Occipital lobe (tissue), 1 donor: ENCODE measurements at regions not wholly inside any gene's neighbourhood (a gene's known extent, or its start where the extent isn't known, plus 50 kb on each side); places are given as distances from the start of the nearest gene placed in this dataset.
"Not testable (repeated sequence)": the region's sequence is repeated elsewhere in the genome, so short reads cannot be mapped to it uniquely, and the experiment has no call there.

Experiments used
- DNase-seq: peaks from one replicate; lab custom pipeline; 2025; lab: John Stamatoyannopoulos, UW

DNA sequence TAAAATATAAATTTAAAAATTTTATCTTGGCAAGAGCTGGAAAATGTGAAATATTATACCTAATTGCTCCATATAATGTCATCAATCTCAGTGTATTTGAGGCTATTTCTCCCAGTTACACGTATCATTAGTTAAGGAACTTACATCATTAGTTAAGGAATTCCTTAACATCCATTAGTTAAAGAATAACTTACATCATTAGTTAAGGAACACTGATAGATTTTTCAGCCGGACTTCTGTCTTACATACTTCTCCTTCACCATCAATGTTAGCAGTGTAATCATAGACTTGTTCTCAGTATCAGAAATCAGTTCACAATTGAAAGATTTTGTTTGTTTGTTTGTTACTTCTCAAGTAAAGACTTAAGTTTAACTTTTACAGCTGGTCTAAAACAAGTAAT is 524.4 kb upstream of the CHD1 start:
- DNase-seq, result no peak

GRCh38 chr5:99449786-99450185 is 521.0 kb upstream of the CHD1 start:
- DNase-seq, result no peak

DNA sequence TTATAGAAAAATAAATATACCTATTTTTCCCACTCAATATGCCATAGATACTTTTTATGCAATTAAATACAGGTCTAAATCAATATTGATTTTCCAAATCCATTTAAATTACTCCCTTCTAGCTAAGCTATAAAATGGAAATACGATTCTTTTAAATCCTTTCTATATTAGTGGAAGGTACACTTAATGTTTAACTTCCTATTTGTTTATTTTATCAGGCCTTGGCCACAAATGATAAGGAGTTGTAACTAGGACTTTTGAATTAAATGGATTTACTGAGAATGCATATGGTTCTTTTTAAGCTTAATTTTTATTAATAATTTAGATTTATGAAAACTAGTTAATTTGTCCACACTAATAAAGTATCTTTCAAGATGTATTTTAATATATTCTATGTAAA is 517.0 kb upstream of the CHD1 start:
- DNase-seq, result no peak

- DNase-seq, result no peak
Measured at GRCh38 chr5:99441235-99441634, 512.4 kb upstream of the CHD1 start.

GRCh38 chr5:99438619-99439018 is 509.8 kb upstream of the CHD1 start:
- DNase-seq, result no peak

DNA sequence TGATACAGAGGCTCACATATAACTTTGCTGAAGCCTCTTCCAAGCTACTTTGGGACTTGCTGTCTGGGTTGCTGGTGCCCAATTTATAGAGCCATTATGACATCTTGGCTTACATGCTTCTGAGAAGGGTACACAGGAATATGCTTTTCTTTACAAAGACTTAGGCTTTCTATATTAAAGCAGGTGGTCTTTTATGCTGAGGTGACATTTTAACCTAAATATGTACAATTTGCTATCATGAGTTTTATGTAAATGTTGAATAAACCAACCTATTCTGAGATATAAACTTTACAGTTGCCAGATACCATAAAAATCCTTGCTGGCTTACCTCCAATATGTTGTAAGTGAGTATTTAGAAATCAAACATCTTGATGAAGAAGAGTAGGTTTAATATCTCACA is 509.2 kb upstream of the CHD1 start:
- no peak for DNase-seq

DNA sequence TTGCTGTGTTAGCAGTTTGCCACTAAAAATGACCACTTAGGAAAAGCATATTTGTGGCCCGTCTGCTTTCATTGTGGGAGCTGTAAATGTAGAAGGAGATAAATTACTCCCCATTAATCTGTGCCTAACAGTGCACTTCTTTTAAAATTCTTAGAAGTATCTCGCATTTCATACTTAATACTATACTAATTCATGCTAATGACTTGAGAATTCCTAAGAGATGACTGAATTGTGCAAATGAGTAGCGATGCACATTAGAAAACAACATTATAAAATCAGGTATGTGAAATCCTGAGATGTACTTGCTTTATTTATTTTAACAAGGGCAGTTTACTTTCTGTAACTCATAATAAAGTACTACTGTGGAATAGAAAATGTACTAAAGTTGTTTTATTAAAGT is 494.6 kb upstream of the CHD1 start:
- DNase-seq, result not testable (repeated sequence)

DNA sequence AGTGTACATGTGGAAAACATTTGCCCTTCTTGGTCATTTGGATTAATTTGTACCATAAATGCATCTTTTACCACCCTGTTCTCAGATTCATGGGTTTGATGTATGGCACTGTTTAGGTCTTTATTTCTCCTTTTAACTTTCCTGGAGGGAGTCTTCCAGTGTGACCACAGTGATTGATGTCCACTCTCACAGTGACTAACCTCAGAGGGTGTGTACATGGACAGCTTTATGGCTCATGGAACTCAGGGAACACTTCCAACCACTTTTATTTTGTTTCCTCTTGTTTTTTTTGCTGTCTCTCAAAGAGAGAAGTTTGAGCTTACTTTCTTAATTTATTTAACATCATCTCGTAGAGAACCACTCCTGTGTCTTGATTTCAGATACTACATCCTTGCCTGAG is 489.8 kb upstream of the CHD1 start:
- not testable (repeated sequence) for DNase-seq

DNA sequence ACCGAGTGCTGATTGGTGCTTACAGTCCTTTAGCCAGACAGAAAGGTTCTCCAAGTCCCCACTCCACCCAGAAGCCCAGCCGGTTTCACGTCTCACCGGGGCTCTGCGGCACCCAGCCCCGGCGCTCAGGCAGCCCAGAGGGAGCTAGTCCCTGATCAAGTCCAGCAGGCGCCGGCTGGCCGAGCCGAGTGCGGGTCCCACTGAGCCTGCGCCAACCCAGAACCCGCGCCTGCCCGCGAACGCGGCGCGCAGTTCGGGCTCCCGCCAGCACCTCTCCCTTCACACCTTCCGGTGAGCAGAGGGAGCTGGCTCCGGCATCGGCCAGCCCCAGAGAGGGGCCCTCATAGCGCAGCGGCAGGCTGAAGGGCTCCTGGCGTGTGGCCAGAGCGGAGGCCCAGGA is 481.6 kb upstream of the CHD1 start:
- DNase-seq, result not testable (repeated sequence)

DNA sequence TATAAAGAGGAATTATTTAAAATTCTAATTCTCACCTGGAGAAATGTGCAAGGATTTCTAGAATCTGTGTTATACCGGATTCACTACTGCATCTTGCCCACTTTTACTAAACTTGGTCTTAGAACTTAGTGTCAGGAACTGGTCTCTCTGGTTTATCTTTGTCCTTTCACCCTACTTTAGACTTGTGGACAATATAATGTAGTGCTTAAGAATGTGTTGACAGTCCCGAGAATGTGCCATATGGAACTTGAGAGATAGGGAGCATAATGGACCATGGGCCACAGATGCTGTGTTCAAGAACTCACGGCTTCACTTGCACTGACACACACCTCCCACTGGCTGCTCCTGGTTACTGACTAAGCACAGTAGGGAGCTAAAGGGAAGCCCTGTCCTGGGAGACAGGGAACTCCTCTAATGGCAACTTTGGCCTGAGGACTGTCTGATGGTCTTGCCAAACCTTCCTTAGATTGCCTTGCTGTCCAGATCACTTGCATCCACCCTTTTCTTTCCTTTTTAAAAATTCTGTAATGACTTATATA is 476.0 kb upstream of the CHD1 start:
- not testable (repeated sequence) for DNase-seq

DNA sequence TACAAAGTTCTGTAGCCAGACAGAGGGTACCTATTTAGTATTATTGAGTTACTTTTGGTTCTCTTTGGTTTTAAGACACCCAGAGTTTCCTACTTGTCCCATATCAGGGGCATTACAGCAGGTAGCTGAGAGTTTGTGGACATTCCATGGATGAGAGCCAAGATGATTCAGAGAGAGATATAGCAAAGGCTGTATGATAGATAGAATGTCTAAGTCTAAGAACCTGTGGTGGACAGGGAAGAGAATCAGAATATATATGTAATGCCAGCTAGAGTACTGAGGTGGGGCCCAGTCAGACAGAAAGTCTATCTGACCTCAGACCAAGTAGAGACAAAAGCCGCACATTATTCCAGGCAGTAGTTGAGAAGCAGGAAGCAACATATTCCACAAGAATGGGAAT is 471.8 kb upstream of the CHD1 start:
- DNase-seq, result not testable (repeated sequence)

DNA sequence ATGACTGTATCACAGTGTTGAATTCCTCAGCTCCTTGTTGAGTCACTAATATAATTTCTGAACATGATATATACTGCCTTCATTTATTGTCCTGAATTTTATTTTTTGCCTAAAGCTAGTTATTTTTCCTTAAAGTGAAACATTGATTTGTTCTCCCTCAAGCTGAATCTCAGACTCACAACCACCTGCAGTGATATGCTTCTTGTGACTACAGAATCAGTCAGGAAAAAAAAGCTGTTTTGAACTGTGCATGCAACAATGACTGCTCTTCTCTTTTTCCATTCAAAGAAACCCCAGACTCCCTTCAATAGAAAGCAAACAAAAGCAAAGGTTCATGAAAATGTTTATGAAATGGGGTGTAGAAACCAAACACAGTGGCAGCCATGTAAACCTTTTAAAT is 470.2 kb upstream of the CHD1 start:
- no peak for DNase-seq

DNA sequence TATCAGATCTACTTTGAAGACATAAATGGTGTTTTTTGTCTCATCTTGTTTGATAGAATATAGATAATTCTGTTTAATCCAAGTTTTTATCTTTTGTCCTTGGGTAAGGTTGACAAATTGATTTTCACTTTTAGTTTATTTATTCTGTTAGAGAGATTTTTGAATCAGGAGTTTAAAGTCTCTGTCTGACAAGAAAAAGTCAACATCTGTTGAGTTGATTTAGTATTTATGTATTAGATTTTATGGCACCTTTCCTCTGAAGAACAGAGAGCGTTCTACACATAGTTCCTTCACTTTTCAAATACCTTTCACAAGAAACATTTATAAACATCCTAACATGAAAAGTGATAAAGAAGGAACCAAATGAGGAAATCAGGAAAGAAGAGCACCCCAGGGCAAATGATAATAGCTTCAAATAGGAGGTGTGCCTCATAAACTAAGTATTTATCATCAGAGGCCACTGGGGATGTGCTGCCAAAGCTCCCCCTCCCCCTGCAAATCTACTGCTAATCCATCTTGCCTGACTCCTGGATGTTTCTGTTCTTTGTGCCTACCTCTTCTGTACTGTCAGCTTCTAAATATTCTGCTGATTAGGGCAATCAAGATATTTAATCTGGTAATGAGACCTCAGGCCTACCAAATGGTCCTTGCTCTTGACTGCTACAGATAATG is 457.7 kb upstream of the CHD1 start:
- DNase-seq, result no peak

GRCh38 chr5:99379187-99379586 is 450.4 kb upstream of the CHD1 start:
- no peak for DNase-seq

GRCh38 chr5:99378443-99378842 is 449.6 kb upstream of the CHD1 start:
- no peak for DNase-seq

DNA sequence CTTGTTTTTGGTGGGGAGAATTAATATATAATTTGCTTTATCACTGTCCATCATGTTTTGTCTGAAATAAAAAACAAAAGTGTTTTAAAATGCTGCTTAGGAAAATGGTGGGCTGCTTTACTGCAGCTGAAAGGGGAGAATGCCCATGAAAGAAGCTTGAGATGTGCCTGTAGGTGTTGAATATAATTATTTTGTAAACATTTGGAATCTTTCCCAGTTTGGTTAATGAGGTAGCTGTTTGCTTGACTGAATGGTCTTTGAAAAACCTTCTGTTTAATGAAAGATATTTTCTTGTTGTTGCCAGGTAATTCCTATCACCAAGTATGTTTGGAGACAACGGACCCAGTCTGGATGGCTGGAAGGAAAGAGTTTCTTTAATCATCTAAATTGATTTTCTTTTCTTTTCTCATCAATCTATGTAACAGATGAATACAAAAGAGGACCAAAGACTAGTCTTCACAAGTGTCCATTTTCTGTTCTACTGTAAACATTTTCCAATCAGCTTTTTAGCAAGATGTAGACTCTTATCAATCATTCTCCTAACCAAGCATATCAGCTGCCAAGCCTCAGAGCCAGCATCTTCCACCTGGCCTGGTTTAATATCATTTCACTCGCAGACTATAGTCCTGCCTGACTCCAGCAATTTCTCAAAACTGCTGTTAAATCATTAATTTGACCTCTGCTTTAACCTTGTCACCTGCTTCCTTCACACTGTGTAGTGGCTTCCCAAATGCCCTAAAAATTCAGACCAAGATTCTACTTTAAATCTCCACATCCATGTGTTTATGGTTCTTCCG is 441.2 kb upstream of the CHD1 start:
- no peak for DNase-seq

DNA sequence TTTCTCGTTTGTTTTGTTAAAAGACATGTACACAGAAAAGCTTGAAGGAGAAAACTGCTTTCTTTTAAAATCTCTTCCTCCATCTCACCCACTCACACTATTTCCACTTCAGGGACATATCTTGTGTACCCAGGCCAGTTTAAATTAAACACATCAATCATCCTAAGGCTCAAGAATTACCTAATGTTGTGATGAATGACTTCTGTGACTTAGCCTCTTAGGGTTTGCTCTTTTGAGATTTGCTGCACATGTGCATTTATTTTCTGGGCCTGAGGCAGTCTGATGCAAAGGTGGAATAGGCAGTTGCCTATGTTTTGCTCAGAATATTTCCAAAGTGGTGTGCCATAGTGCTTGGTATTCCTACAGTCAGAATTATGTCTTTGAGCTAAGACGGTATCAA is 439.9 kb upstream of the CHD1 start:
- no peak for DNase-seq

DNA sequence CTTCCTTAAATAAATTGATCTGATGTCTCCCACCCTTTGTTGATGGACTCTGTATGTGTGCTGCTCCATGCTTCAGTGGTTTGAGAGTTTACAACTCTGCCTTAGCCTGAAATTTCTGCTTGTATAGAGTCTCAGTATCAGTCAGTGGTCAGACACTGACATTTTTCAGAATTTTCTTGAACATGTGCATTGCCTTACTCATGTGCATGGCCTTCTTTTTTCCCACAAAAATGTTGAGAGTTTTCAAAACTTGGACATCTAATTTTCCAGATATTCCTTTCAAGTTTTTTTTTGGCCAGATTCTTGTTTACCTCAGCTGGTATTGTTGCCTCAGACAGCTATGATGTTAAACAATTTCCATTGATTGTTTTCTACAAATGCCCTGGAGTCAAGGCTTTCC is 427.1 kb upstream of the CHD1 start:
- no peak for DNase-seq

DNA sequence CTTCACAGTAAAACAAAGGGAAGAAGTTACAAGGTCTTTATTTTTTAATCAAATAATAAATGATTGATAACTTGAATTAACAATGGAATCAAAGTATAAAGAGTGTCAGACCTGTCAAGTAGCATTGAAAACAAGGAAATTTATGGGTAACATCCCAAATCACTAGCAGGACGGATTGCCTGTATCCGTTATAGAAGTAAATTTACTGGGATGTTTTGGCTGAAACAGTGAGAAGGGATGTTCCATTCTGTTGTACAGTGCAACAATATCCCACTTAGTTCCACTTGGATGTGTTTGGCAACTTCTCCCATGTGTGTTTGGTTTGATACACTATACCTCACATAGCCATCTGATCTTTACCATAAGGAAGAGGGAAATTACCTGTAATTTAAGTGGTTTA is 421.0 kb upstream of the CHD1 start:
- no peak for DNase-seq

- no peak for DNase-seq
Measured at GRCh38 chr5:99348597-99348996, 419.8 kb upstream of the CHD1 start.

DNA sequence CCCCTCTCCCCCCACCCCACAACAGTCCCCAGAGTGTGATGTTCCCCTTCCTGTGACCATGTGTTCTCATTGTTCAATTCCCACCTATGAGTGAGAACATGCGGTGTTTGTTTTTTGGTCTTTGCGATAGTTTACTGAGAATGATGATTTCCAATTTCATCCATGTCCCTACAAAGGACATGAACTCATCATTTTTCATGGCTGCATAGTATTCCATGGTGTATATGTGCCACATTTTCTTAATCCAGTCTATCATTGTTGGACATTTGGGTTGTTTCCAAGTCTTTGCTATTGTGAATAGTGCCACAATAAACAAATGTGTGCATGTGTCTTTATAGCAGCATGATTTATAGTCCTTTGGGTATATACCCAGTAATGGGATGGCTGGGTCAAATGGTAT is 411.0 kb upstream of the CHD1 start:
- DNase-seq, result not testable (repeated sequence)

GRCh38 chr5:99334936-99335335 is 406.1 kb upstream of the CHD1 start:
- no peak for DNase-seq

DNA sequence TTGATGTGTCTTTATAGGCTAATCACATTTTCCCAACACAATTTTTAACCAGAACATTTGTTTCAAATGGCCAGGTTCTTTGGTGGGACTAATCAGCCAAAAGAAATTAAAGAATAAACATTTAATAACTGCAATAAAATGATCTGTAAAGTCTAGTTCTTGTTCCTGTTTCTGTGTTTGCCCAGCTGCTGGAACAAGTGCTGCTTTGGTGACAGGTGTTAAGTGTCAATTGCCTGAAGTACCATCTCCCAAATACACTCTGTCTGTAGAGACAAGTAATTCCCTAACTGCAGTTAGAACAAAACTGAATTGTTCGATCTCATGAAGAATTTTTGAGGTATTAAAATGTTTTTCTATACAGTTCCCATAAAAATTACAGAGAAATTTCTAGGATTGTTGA is 402.3 kb upstream of the CHD1 start:
- DNase-seq, result no peak
